Astrocyte of the spinal cord (primary cell): ENCODE measurements at regions not wholly inside any gene's neighbourhood (a gene's known extent, or its start where the extent isn't known, plus 50 kb on each side); places are given as distances from the start of the nearest gene placed in this dataset.
"Not testable (repeated sequence)": the region's sequence is repeated elsewhere in the genome, so short reads cannot be mapped to it uniquely, and the experiment has no call there.

Source experiments
- DNase-seq: peaks from one replicate; pipeline ENCODE4 v3.0.0; 2011; ENCODE audit warnings: low read depth, low spot score
- H3K4me3 ChIP-seq: 2 replicates; pipeline ENCODE4 v1.5.1; 2011; ENCODE audit warnings: low read depth, mild to moderate bottlenecking, low read length, moderate library complexity
- CTCF ChIP-seq: IDR thresholded peaks from 2 replicates; pipeline ENCODE4 v1.5.1; 2012; ENCODE audit warnings: low read depth, mild to moderate bottlenecking, low read length, inconsistent platforms
- in situ Hi-C: cut with HindIII; loops from 2 replicates; pipeline ENCODE4 v1.10.0; 2017; ENCODE audit warnings: low sequenced_read_pairs

- TF ChIP-seq CTCF, result no peak
- no peak for DNase-seq
- in situ Hi-C loops, result no loop called here
- no peak overlapping the region for H3K4me3 ChIP-seq
These were observed 140.8 kb upstream of the PRR23C start for GRCh38 chr3:139185527-139185926.

- in situ Hi-C loops, result no loop called here
- no peak overlapping the region for H3K4me3 ChIP-seq
- no peak for TF ChIP-seq CTCF
- DNase-seq, result no peak
These were observed 142.5 kb upstream of the PRR23C start for GRCh38 chr3:139187154-139187553.

- in situ Hi-C loops, result no loop called here
- TF ChIP-seq CTCF, result no peak
- DNase-seq, result no peak
- no peak overlapping the region for H3K4me3 ChIP-seq
These were observed 143.0 kb upstream of the PRR23C start for GRCh38 chr3:139187648-139188047.

GRCh38 chr3:139189943-139190342, 145.3 kb upstream of the PRR23C start:
- no peak overlapping the region for H3K4me3 ChIP-seq
- in situ Hi-C loops, result no loop called here
- no peak for DNase-seq
- TF ChIP-seq CTCF, result no peak

- in situ Hi-C loops, H3K4me3 ChIP-seq, DNase-seq: not testable (repeated sequence)
These were observed 149.4 kb upstream of the MRPS22 start for GRCh38 chr3:139194421-139194820.

- DNase-seq, in situ Hi-C loops, H3K4me3 ChIP-seq: not testable (repeated sequence)
These were observed 147.7 kb upstream of the MRPS22 start for GRCh38 chr3:139196146-139196545.

DNA sequence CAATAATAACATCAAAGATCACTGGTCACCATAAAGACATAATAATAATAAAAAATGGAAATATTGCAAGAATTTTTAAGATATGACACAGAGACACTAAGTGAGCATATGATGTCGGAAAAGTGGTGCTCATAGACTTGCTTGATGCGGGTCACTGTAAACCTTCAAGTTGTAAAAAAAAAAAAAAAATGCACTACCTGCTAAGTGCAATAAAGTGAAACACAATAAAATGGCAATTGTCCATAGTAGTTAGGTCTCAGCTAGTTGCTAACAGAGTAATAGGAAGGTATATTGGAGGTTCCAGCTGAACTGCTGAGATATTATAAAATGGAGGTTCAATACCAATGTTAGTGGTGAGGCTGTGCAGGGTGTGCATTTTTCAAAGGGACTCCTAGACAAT, 146.6 kb upstream of the MRPS22 start:
- H3K4me3 ChIP-seq, result no peak overlapping the region
- in situ Hi-C loops, result no loop called here
- no peak for TF ChIP-seq CTCF

GRCh38 chr3:139198186-139198585, 145.6 kb upstream of the MRPS22 start:
- in situ Hi-C loops, result no loop called here
- DNase-seq, result no peak
- TF ChIP-seq CTCF, result no peak
- no peak overlapping the region for H3K4me3 ChIP-seq

More for the DNA sequence above, 146.6 kb upstream of the MRPS22 start:
- DNase-seq, result no peak
